ENCODE measurements at regions not wholly inside any gene's neighbourhood (a gene's known extent, or its start where the extent isn't known, plus 50 kb on each side); places are given as distances from the start of the nearest gene placed in this dataset.

GRCh38 chr18:61281431-61281830 lies 51.8 kb upstream of the CDH20 start:
- H4K20me1 ChIP-seq (ENCODE audit: insufficient read depth, low read length): no peaks in the 10 kb centered on the region
- no peak overlapping the region for H3K27ac ChIP-seq (ENCODE audit: low read length)
- no peak for TF ChIP-seq CTCF (IDR thresholded peaks at IDR 0.05; ENCODE audit: low read length)
- no peak for TF ChIP-seq EZH2 (optimal IDR thresholded peaks at IDR 0.05; ENCODE audit: low read depth, low read length)
- no peak for TF ChIP-seq EZH2phosphoT487 (IDR thresholded peaks at IDR 0.05; ENCODE audit: low read length)
- H3K9me3 ChIP-seq (replicated peaks; ENCODE audit: insufficient read depth, low read length): no peaks in the 10 kb centered on the region
- no peak overlapping the region for H3K4me2 ChIP-seq (ENCODE audit: low read depth, low read length)
- no peaks in the 10 kb centered on the region for H3K79me2 ChIP-seq (ENCODE audit: low read length)
- no peaks in the 10 kb centered on the region for H3K36me3 ChIP-seq (replicated peaks; ENCODE audit: insufficient read depth, low read length)
- H3K4me3 ChIP-seq (ENCODE audit: low read length): no peak overlapping the region
- H3K9me2 ChIP-seq (replicated peaks; ENCODE audit: insufficient read depth, low read length): no peaks in the 10 kb centered on the region
- H3K27me3 ChIP-seq (replicated peaks; ENCODE audit: insufficient read depth, low read length): no peaks in the 10 kb centered on the region
- H3K9ac ChIP-seq (ENCODE audit: low read length): no peak overlapping the region
- no peak for DNase-seq
- H3K4me1 ChIP-seq (ENCODE audit: low read length): no peaks in the 10 kb centered on the region
- no peak overlapping the region for H2AFZ ChIP-seq (ENCODE audit: low read length)
- H3F3A ChIP-seq (ENCODE audit: insufficient read depth, low read length): no peaks in the 10 kb centered on the region

- Histone ChIP-seq H3K9ac (ENCODE audit: low read length) (no peak overlapping the region), H2AFZ (ENCODE audit: low read length) (no peak overlapping the region), H3K4me3 (ENCODE audit: low read length) (no peak overlapping the region), H3F3A (ENCODE audit: insufficient read depth, low read length) (no peaks in the 10 kb centered on the region), H3K4me1 (ENCODE audit: low read length) (no peaks in the 10 kb centered on the region), H4K20me1 (ENCODE audit: insufficient read depth, low read length) (no peaks in the 10 kb centered on the region), H3K9me2 (replicated peaks; ENCODE audit: insufficient read depth, low read length) (no peaks in the 10 kb centered on the region), H3K79me2 (ENCODE audit: low read length) (no peaks in the 10 kb centered on the region), H3K9me3 (replicated peaks; ENCODE audit: insufficient read depth, low read length) (no peaks in the 10 kb centered on the region), H3K27ac (ENCODE audit: low read length) (no peak overlapping the region), H3K27me3 (replicated peaks; ENCODE audit: insufficient read depth, low read length) (no peaks in the 10 kb centered on the region), H3K4me2 (ENCODE audit: low read depth, low read length) (no peak overlapping the region), H3K36me3 (replicated peaks; ENCODE audit: insufficient read depth, low read length) (no peaks in the 10 kb centered on the region)
- no peak for DNase-seq
- TF ChIP-seq CTCF (IDR thresholded peaks at IDR 0.05; ENCODE audit: low read length) (no peak), EZH2phosphoT487 (IDR thresholded peaks at IDR 0.05; ENCODE audit: low read length) (no peak), EZH2 (optimal IDR thresholded peaks at IDR 0.05; ENCODE audit: low read depth, low read length) (no peak)
These were observed 50.3 kb upstream of the CDH20 start for GRCh38 chr18:61282926-61283325.
